Immature natural killer cell (primary cell): ENCODE measurements at regions not wholly inside any gene's neighbourhood (a gene's known extent, or its start where the extent isn't known, plus 50 kb on each side); places are given as distances from the start of the nearest gene placed in this dataset.
"Not testable (repeated sequence)": the region's sequence is repeated elsewhere in the genome, so short reads cannot be mapped to it uniquely, and the experiment has no call there.

Source experiments
- DNase-seq, 3 donors: peaks; one replicate each; pipeline ENCODE4 v3.0.0; 2022; ENCODE audit warnings: mixed read lengths in 1 of 3
- H3K27ac Mint-ChIP-seq, 6 donors: one replicate each; pipeline ENCODE4 v1.8.0; 2020; ENCODE audit warnings: mixed read lengths in 6 of 6, mild to moderate bottlenecking in 5 of 6, inconsistent platforms in 4 of 6, moderate library complexity in 3 of 6
- H3K27me3 Mint-ChIP-seq, 3 donors: one replicate each; pipeline ENCODE4 v1.8.0; 2020 to 2021; ENCODE audit warnings: low read depth in 3 of 3, mild to moderate bottlenecking in 3 of 3, mixed read lengths in 3 of 3, moderate library complexity in 3 of 3, inconsistent platforms in 1 of 3
- H3K36me3 Mint-ChIP-seq, 3 donors: one replicate each; pipeline ENCODE4 v1.8.0; 2020; ENCODE audit warnings: mixed read lengths in 3 of 3, inconsistent platforms in 2 of 3, mild to moderate bottlenecking in 2 of 3
- H3K4me1 Mint-ChIP-seq, 2 donors: one replicate each; pipeline ENCODE4 v1.8.0; 2020; ENCODE audit warnings: inconsistent platforms in 2 of 2, mild to moderate bottlenecking in 2 of 2, mixed read lengths in 2 of 2, moderate library complexity in 1 of 2
- H3K4me3 Mint-ChIP-seq, 5 donors: one replicate each; pipeline ENCODE4 v1.8.0; 2020; ENCODE audit warnings: mild to moderate bottlenecking in 5 of 5, mixed read lengths in 5 of 5, inconsistent platforms in 3 of 5, moderate library complexity in 3 of 5
- H3K9me3 Mint-ChIP-seq, 6 donors: one replicate each; pipeline ENCODE4 v1.8.0; 2020; ENCODE audit warnings: mild to moderate bottlenecking in 6 of 6, mixed read lengths in 6 of 6, inconsistent platforms in 4 of 6, moderate library complexity in 3 of 6

- Mint-ChIP-seq H3K36me3 (peaks cover 0 to 3% (median 0%) of the 10 kb centered on the region in 3 donors), H3K27ac (no peak overlapping the region), H3K9me3 (peaks cover 2 to 21% (median 11%) of the 10 kb centered on the region in 6 donors), H3K4me1 (no peaks in the 10 kb centered on the region), H3K4me3 (no peak overlapping the region), H3K27me3 (peaks cover 1 to 7% (median 2%) of the 10 kb centered on the region in 3 donors)
- no peak for DNase-seq
Measured at GRCh38 chr20:11692567-11692966, 225.1 kb upstream of the BTBD3 start.

- Mint-ChIP-seq H3K4me3 (no peak overlapping the region), H3K27me3 (peaks cover 0 to 1% (median 0%) of the 10 kb centered on the region in 3 donors), H3K9me3 (peaks cover 2 to 28% (median 5%) of the 10 kb centered on the region in 6 donors), H3K4me1 (no peaks in the 10 kb centered on the region), H3K27ac (no peak overlapping the region), H3K36me3 (peaks cover 0 to 3% (median 0%) of the 10 kb centered on the region in 3 donors)
- DNase-seq, result no peak
Measured at GRCh38 chr20:11694467-11694866, 223.2 kb upstream of the BTBD3 start.

GRCh38 chr20:11697055-11697454, 220.6 kb upstream of the BTBD3 start:
- peaks cover 0 to 28% (median 4%) of the 10 kb centered on the region in 6 donors for H3K9me3 Mint-ChIP-seq
- DNase-seq, result no peak

DNA sequence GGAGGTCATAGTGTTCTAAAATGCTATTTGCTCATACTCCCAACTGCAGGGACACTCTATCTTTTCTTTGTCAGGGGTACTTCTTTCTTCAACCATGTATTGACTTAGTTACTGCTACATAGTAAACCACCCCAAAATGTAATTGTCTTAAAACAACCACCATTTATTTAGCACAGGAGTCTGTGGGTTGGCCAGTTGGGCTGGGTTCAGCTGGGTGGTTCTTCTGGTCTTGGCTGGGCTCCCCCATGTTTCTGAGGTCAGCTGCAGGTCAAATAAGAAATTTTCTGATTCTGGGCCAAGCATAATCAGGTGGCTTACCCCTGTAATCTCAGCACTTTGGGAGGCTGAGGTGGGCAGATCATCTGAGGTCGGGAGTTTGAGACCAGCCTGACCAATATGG, 220.0 kb upstream of the BTBD3 start:
- Mint-ChIP-seq H3K4me3 (no peak overlapping the region), H3K9me3 (peaks cover 0 to 28% (median 4%) of the 10 kb centered on the region in 6 donors), H3K36me3 (no peaks in the 10 kb centered on the region), H3K4me1 (no peaks in the 10 kb centered on the region), H3K27me3 (peaks cover 0 to 1% (median 0%) of the 10 kb centered on the region in 3 donors), H3K27ac (no peak overlapping the region)
- no peak for DNase-seq

More at GRCh38 chr20:11697055-11697454, 220.6 kb upstream of the BTBD3 start:
- no peaks in the 10 kb centered on the region for H3K4me1 Mint-ChIP-seq
- no peaks in the 10 kb centered on the region for H3K36me3 Mint-ChIP-seq
- no peak overlapping the region for H3K27ac Mint-ChIP-seq
- peaks cover 0 to 1% (median 0%) of the 10 kb centered on the region in 3 donors for H3K27me3 Mint-ChIP-seq
- H3K4me3 Mint-ChIP-seq, result no peak overlapping the region

DNA sequence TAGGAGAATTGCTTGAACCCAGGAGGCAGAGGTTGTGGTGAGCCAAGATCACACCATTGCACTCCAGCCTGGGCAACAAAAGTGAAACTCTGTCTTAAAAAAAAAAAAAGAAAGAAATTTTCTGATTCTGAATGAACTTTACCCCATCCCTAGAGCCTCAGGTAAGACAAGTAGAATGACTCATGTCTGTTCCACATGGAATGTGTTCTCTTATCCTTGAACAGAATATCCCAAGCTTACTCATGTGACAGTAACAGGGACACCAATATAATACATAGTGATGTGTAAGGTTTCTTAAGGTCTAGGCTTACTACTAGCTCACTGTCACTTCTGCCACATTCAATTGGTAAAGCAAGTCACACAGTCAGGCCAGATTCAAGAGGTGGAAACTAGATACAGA, 219.6 kb upstream of the BTBD3 start:
- Mint-ChIP-seq H3K9me3 (peaks cover 0 to 28% (median 4%) of the 10 kb centered on the region in 6 donors), H3K4me3 (no peak overlapping the region)

DNA sequence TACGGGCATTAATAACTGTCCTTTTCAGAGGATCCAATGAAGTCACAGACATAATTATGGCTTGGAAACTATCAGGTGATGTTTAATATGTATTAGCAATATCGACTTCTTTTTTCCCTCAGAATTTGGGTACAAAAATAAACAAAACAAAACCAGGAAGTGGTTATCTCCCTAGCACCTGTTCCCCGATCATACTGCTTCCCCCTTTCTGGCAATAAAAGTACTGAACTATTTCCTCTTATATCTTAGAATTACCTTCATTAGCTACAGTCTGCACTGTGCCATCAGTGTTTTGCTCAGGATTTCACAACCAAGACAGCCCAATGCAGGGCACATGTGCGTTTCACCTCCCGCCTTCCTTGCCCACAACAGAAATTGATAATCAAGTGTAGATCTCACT, 216.9 kb upstream of the BTBD3 start:
- H3K36me3 Mint-ChIP-seq, result no peaks in the 10 kb centered on the region

More for the DNA sequence above, 219.6 kb upstream of the BTBD3 start:
- DNase-seq, result no peak
- peaks cover 0 to 1% (median 0%) of the 10 kb centered on the region in 3 donors for H3K27me3 Mint-ChIP-seq
- H3K27ac Mint-ChIP-seq, result no peak overlapping the region
- H3K36me3 Mint-ChIP-seq, result no peaks in the 10 kb centered on the region
- no peaks in the 10 kb centered on the region for H3K4me1 Mint-ChIP-seq

DNA sequence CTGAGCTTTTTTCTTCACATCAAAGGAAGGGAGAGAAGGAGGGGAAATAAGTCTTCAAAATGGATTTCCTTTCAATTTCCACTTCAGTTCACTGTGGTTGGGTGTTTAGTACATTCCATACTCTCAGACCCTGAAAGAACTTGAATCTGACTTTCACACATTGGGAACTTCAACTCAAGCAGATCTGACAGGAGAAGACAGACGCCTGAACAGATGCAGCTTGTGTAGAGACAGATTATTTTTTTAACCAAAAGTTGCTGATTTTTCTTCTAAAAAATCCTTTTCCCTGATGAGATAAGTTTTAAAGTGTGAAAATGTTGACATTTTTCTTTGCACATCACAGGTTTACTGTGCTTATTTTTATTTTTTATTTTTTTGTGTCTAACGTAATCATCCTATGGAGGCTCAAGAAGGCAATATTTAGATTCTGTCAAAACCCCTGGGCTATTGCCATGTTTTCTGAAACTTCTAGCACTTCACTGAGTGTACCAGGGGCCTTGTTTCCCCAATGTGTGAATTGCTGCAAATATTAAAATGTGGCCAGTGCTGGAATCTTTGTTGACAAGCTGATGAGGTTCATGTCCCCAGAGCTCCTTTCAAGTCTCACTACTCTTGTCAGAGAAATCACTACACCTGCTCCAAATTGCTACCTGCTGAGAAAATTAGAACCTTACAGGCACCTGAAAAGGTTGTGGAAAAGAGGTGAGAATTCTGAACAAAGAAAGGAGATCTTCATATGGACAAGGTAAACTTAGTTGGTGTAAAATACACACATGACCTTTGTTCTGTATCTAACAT, 214.8 kb upstream of the BTBD3 start:
- no peak overlapping the region for H3K4me3 Mint-ChIP-seq
- no peak overlapping the region for H3K27ac Mint-ChIP-seq
- DNase-seq, result no peak
- H3K27me3 Mint-ChIP-seq, result peaks cover 0 to 4% (median 1%) of the 10 kb centered on the region in 3 donors
- no peaks in the 10 kb centered on the region for H3K4me1 Mint-ChIP-seq
- H3K9me3 Mint-ChIP-seq, result peaks cover 0 to 41% (median 12%) of the 10 kb centered on the region in 6 donors
- no peaks in the 10 kb centered on the region for H3K36me3 Mint-ChIP-seq

More for the DNA sequence above, 216.9 kb upstream of the BTBD3 start:
- no peaks in the 10 kb centered on the region for H3K4me1 Mint-ChIP-seq
- DNase-seq, result no peak
- H3K27ac Mint-ChIP-seq, result no peak overlapping the region
- peaks cover 0 to 4% (median 1%) of the 10 kb centered on the region in 3 donors for H3K27me3 Mint-ChIP-seq
- H3K4me3 Mint-ChIP-seq, result no peak overlapping the region
- H3K9me3 Mint-ChIP-seq, result peaks cover 0 to 34% (median 13%) of the 10 kb centered on the region in 6 donors

DNA sequence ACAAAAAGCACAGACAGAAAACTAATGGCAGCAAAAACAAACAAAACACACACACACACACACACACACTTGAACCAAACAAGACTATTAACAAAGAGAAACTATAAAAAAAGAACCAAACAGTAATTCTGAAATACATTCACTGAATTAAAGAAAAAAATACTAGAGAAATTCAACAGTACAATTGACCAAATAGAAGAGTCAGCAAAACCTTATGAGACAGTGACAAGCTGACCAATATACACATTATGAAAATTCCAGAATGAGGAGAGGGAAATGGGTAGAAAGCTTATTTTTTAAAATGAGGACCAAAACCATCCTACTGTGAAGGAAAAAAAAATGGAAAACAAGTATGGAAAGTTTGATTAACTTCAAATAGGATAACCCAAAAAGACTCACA, 212.2 kb upstream of the BTBD3 start:
- Mint-ChIP-seq H3K27ac (no peak overlapping the region), H3K27me3 (peaks cover 1 to 4% (median 4%) of the 10 kb centered on the region in 3 donors), H3K36me3 (no peaks in the 10 kb centered on the region), H3K4me1 (no peaks in the 10 kb centered on the region), H3K4me3 (no peak overlapping the region), H3K9me3 (peaks cover 0 to 49% (median 15%) of the 10 kb centered on the region in 6 donors)
- DNase-seq, result no peak

DNA sequence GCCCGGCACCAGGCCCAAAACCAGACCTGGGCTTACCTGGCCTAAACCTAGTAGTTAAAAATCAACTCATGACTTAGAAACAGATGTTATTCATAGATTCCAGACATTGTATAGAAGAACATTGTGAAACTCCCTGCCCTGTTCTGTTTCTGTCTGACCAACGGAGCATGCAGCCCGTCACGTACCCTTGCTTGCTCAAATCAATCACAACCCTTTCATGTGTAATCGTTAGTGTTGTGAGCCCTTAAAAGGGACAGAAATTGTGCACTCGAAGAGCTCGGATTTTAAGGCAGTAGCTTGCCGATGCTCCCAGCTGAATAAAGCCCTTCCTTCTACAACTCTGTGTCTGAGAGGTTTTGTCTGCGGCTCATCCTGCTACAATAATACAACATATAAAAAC, 209.5 kb upstream of the BTBD3 start:
- H3K27me3 Mint-ChIP-seq, H3K4me3 Mint-ChIP-seq, H3K36me3 Mint-ChIP-seq, H3K27ac Mint-ChIP-seq, H3K4me1 Mint-ChIP-seq, DNase-seq: not testable (repeated sequence)
- H3K9me3 Mint-ChIP-seq, result peaks cover 2 to 47% (median 13%) of the 10 kb centered on the region in 6 donors

GRCh38 chr20:11711214-11711613, 206.5 kb upstream of the BTBD3 start:
- no peak overlapping the region for H3K4me3 Mint-ChIP-seq
- DNase-seq, result no peak
- H3K27ac Mint-ChIP-seq, result no peak overlapping the region
- H3K9me3 Mint-ChIP-seq, result peaks cover 2 to 39% (median 10%) of the 10 kb centered on the region in 6 donors
- H3K4me1 Mint-ChIP-seq, result no peaks in the 10 kb centered on the region
- H3K27me3 Mint-ChIP-seq, result peaks cover 0 to 4% (median 0%) of the 10 kb centered on the region in 3 donors
- no peaks in the 10 kb centered on the region for H3K36me3 Mint-ChIP-seq

- DNase-seq, result no peak
- no peaks in the 10 kb centered on the region for H3K36me3 Mint-ChIP-seq
- H3K27ac Mint-ChIP-seq, result no peak overlapping the region
- no peak overlapping the region for H3K4me3 Mint-ChIP-seq
- peaks cover 2 to 40% (median 6%) of the 10 kb centered on the region in 6 donors for H3K9me3 Mint-ChIP-seq
- no peaks in the 10 kb centered on the region for H3K4me1 Mint-ChIP-seq
- H3K27me3 Mint-ChIP-seq, result peaks cover 0 to 4% (median 0%) of the 10 kb centered on the region in 3 donors
Measured at GRCh38 chr20:11712639-11713160, 205.0 kb upstream of the BTBD3 start.

DNA sequence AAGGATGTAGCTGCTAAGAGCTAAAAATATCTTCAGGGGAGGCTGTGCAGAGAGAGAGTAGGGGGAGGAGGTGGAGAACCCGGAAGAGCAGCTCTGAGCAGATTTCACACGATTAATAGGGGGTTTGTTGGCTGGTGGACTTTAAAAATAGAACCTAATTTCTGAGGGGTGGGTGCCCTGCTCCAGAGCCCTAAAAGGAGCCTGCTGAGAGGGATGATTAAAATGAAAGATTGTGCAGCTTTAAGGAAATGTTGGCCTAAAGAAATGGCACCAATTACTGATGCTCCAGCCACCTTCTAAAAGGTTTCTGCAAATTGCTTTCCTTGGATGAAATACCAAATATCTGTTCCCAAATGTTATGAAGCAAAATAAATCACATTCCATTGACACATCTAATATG, 202.8 kb upstream of the BTBD3 start:
- no peaks in the 10 kb centered on the region for H3K27me3 Mint-ChIP-seq
- no peaks in the 10 kb centered on the region for H3K36me3 Mint-ChIP-seq
- no peak overlapping the region for H3K27ac Mint-ChIP-seq
- H3K4me1 Mint-ChIP-seq, result no peaks in the 10 kb centered on the region
- no peak for DNase-seq
- no peak overlapping the region for H3K4me3 Mint-ChIP-seq
- H3K9me3 Mint-ChIP-seq, result peaks cover 2 to 27% (median 6%) of the 10 kb centered on the region in 6 donors

DNA sequence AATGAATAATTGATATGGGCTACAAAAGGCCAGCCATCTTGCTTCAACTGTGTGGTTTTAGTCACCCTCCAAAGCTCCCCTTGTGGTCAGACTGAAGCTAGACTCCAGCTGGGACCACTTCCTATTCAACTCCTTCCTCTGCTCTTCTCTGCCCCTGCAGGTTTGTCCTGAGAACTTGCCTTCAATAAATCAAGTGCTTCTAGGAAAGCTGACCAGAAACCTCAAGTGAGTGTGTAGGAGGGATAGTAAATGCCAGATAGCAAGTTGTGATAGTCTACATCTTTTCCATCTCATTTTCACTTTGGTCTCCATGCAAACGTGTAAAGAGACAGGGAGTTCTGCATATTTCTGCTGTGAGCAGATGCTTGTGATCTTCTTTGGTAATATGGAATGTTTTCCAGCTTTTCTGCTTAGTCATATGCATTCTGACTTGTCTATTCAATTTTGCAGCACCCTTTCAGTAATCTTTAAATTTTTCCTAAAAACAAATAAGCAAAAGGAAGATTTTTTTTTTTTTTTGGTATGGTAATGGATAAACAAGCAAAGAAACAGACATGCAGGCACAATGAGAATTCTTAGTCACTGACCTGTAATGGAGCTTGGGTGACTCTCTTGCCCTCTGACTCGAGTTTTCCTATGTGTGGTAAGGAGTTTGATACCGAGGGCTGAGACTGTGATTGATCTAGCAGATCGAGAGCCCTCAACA, 201.3 kb upstream of the BTBD3 start:
- Mint-ChIP-seq H3K27me3 (no peaks in the 10 kb centered on the region), H3K4me3 (no peak overlapping the region), H3K27ac (no peak overlapping the region), H3K36me3 (no peaks in the 10 kb centered on the region), H3K4me1 (no peaks in the 10 kb centered on the region), H3K9me3 (peaks cover 0 to 25% (median 4%) of the 10 kb centered on the region in 6 donors)
- DNase-seq, result no peak

- peaks cover 0 to 25% (median 4%) of the 10 kb centered on the region in 6 donors for H3K9me3 Mint-ChIP-seq
- no peaks in the 10 kb centered on the region for H3K27me3 Mint-ChIP-seq
- no peaks in the 10 kb centered on the region for H3K4me1 Mint-ChIP-seq
- DNase-seq, result no peak
- H3K36me3 Mint-ChIP-seq, result no peaks in the 10 kb centered on the region
- no peak overlapping the region for H3K27ac Mint-ChIP-seq
- H3K4me3 Mint-ChIP-seq, result no peak overlapping the region
Measured at GRCh38 chr20:11716945-11717248, 200.8 kb upstream of the BTBD3 start.
